H9 (cell line): ENCODE measurements at regions not wholly inside any gene's neighbourhood (a gene's known extent, or its start where the extent isn't known, plus 50 kb on each side); places are given as distances from the start of the nearest gene placed in this dataset.

Experiments
- DNase-seq: peaks from one replicate; pipeline ENCODE4 v3.0.0-alpha.2; 2017
- H2AFZ ChIP-seq: one replicate; pipeline ENCODE4 v1.6.1; 2013; ENCODE audit warnings: mild to moderate bottlenecking, low read length, control low read depth, moderate library complexity
- H2AK5ac ChIP-seq: 2 replicates; pipeline ENCODE4 v1.6.1; 2013; ENCODE audit warnings: low read length, control low read depth, mixed read lengths; ENCODE audit not compliant: insufficient read length
- H2BK120ac ChIP-seq: one replicate; pipeline ENCODE4 v1.6.1; 2013; ENCODE audit warnings: low read depth, mild to moderate bottlenecking, low read length, control low read depth, inconsistent platforms; ENCODE audit not compliant: poor library complexity, severe bottlenecking
- H2BK12ac ChIP-seq: 2 replicates; pipeline ENCODE4 v1.6.1; 2013; ENCODE audit warnings: low read length, control low read depth, mixed read lengths, low read depth; ENCODE audit not compliant: insufficient read length
- H2BK15ac ChIP-seq: 2 replicates; pipeline ENCODE4 v1.6.1; 2013; ENCODE audit warnings: low read depth, low read length, control low read depth
- H2BK20ac ChIP-seq: one replicate; pipeline ENCODE4 v1.6.1; 2013; ENCODE audit warnings: low read depth, mild to moderate bottlenecking, low read length, control low read depth, inconsistent platforms; ENCODE audit not compliant: poor library complexity, severe bottlenecking
- H2BK5ac ChIP-seq: 2 replicates; pipeline ENCODE4 v1.6.1; 2013; ENCODE audit warnings: low read length, control low read depth, mixed read lengths; ENCODE audit not compliant: insufficient read length
- H3K14ac ChIP-seq: 2 replicates; pipeline ENCODE4 v1.6.1; 2013; ENCODE audit warnings: low read length, control low read depth; ENCODE audit not compliant: insufficient read depth
- H3K18ac ChIP-seq: 2 replicates; pipeline ENCODE4 v1.6.1; 2013; ENCODE audit warnings: low read depth, mild to moderate bottlenecking, mixed read lengths, low read length, control low read depth; ENCODE audit not compliant: insufficient read length
- H3K23ac ChIP-seq: 2 replicates; pipeline ENCODE4 v1.6.1; 2013; ENCODE audit warnings: low read length, control low read depth, mixed read lengths, low read depth; ENCODE audit not compliant: insufficient read length
- H3K23me2 ChIP-seq: 2 replicates; pipeline ENCODE4 v1.6.1; 2013; ENCODE audit warnings: low read depth, mild to moderate bottlenecking, mixed read lengths, low read length, control low read depth; ENCODE audit not compliant: insufficient read length, poor library complexity, severe bottlenecking
- H3K27ac ChIP-seq: 2 replicates; pipeline ENCODE4 v1.5.1; 2013; ENCODE audit warnings: low read length, control low read depth, mixed read lengths, low read depth; ENCODE audit not compliant: insufficient read length
- H3K27me3 ChIP-seq: 2 replicates; pipeline ENCODE4 v1.6.1; 2013; ENCODE audit warnings: low read length, control low read depth, inconsistent platforms; ENCODE audit not compliant: insufficient read depth
- H3K4ac ChIP-seq: 2 replicates; pipeline ENCODE4 v1.6.1; 2013; ENCODE audit warnings: low read depth, mild to moderate bottlenecking, control low read depth, inconsistent platforms, low read length, moderate library complexity
- H3K4me1 ChIP-seq: 2 replicates; pipeline ENCODE4 v1.6.1; 2013; ENCODE audit warnings: low read length, control low read depth, inconsistent platforms; ENCODE audit not compliant: insufficient read depth
- H3K4me2 ChIP-seq: 2 replicates; pipeline ENCODE4 v1.6.1; 2013; ENCODE audit warnings: low read length, control low read depth, mixed read lengths; ENCODE audit not compliant: insufficient read length, insufficient read depth
- H3K56ac ChIP-seq: 2 replicates; pipeline ENCODE4 v1.6.1; 2013; ENCODE audit warnings: low read depth, mild to moderate bottlenecking, mixed read lengths, low read length, control low read depth; ENCODE audit not compliant: insufficient read length
- H3K79me1 ChIP-seq: 2 replicates; pipeline ENCODE4 v1.6.1; 2013; ENCODE audit warnings: low read depth, mild to moderate bottlenecking, moderate library complexity, low read length, control low read depth, inconsistent platforms; ENCODE audit not compliant: insufficient read depth, poor library complexity, severe bottlenecking
- H3K79me2 ChIP-seq: 2 replicates; pipeline ENCODE4 v1.6.1; 2013; ENCODE audit warnings: low read length, control low read depth, inconsistent platforms; ENCODE audit not compliant: insufficient read depth
- H3K9ac ChIP-seq: 2 replicates; pipeline ENCODE4 v1.6.1; 2013; ENCODE audit warnings: low read length, control low read depth, mixed read lengths; ENCODE audit not compliant: insufficient read length; ENCODE audit errors: extremely low read depth
- H3K9me3 ChIP-seq: one replicate; pipeline ENCODE4 v1.6.1; 2013; ENCODE audit warnings: low read depth, low read length, inconsistent platforms; ENCODE audit not compliant: control insufficient read depth
- H3T11ph ChIP-seq: one replicate; pipeline ENCODE4 v1.6.1; 2013; ENCODE audit warnings: mild to moderate bottlenecking, low read length, control low read depth, inconsistent platforms
- H4K20me1 ChIP-seq: one replicate; pipeline ENCODE4 v1.6.1; 2013; ENCODE audit not compliant: control insufficient read depth, insufficient read length, insufficient read depth
- H4K5ac ChIP-seq: 2 replicates; pipeline ENCODE4 v1.6.1; 2013; ENCODE audit warnings: low read depth, mild to moderate bottlenecking, mixed read lengths, low read length, control low read depth; ENCODE audit not compliant: insufficient read length
- H4K8ac ChIP-seq: replicated peaks from 2 replicates; pipeline ENCODE4 v1.6.1; 2013; ENCODE audit warnings: low read length, control low read depth, mixed read lengths, low read depth; ENCODE audit not compliant: insufficient read length
- H4K91ac ChIP-seq: 2 replicates; pipeline ENCODE4 v1.6.1; 2013; ENCODE audit warnings: low read depth, mild to moderate bottlenecking, moderate library complexity, mixed read lengths, low read length, control low read depth; ENCODE audit not compliant: insufficient read length
- H3K27ac Mint-ChIP-seq, 3 experiments: 2 replicates in 2 of 3; 3 replicates in 1 of 3; pipeline ENCODE4 v1.8.0; 2020 to 2021; ENCODE audit warnings: mixed read lengths in 3 of 3, mild to moderate bottlenecking in 1 of 3, moderate library complexity in 1 of 3
- H3K27me3 Mint-ChIP-seq: 2 replicates; pipeline ENCODE4 v1.8.0; 2021; ENCODE audit warnings: low read depth, mild to moderate bottlenecking, moderate library complexity, mixed read lengths
- H3K36me3 Mint-ChIP-seq, 3 experiments: 2 replicates in 2 of 3; 3 replicates in 1 of 3; pipeline ENCODE4 v1.8.0; 2020 to 2021; ENCODE audit warnings: low read depth in 3 of 3, mixed read lengths in 3 of 3; ENCODE audit not compliant: insufficient read depth in 1 of 3
- H3K4me1 Mint-ChIP-seq, 2 experiments: 2 replicates each; pipeline ENCODE4 v1.8.0; 2020; ENCODE audit warnings: mixed read lengths in 2 of 2
- H3K4me3 Mint-ChIP-seq, 2 experiments: 2 replicates in 1 of 2; 3 replicates in 1 of 2; pipeline ENCODE4 v1.8.0; 2020 to 2021; ENCODE audit warnings: mild to moderate bottlenecking in 2 of 2, mixed read lengths in 2 of 2, moderate library complexity in 1 of 2
- H3K9me3 Mint-ChIP-seq, 2 experiments: 2 replicates in 1 of 2; 3 replicates in 1 of 2; pipeline ENCODE4 v1.8.0; 2020; ENCODE audit warnings: mild to moderate bottlenecking in 2 of 2, mixed read lengths in 2 of 2, moderate library complexity in 1 of 2
- CTCF ChIP-seq: fragments of 200-600 bp; sonication (generic); conservative IDR thresholded peaks from 3 replicates; pipeline ENCODE4 v1.8.0; 2021; ENCODE audit warnings: antibody characterized with exemption, mild to moderate bottlenecking
- WGBS: extraction: QIAGEN DNeasy Blood & Tissue Kit; methylation state at CpG from one replicate; pipeline ENCODE4 v1.1.7; 2013; ENCODE audit warnings: missing lambda C conversion rate, low lambda C conversion rate, mixed read lengths; ENCODE audit not compliant: insufficient read length; ENCODE audit errors: extremely low coverage; 5-methylcytosine and 5-hydroxymethylcytosine counted together

DNA sequence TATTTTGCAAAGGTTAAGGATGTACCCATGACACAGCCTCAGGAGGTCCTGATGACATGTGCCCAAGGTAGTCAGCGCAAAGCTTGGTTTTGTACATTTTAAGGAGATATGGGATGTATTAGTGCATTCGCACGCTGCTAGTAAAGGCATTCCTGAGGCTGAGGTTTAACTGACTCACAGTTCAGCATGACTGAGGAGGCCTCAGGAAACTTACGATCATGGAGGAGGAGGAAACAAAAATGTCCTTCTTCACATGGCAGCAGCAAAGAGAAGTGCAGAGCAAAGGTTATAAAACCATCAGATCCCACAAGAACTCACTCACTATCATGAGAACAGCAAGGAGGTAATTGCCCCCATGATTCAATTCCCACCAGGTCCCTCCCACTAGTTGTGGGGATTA lies 1017.4 kb downstream of the EFNB2 start:
- H3K23me2 ChIP-seq: no peaks in the 10 kb centered on the region
- no peak overlapping the region for H4K5ac ChIP-seq
- H3K4me1 Mint-ChIP-seq: peaks cover 17 to 19% of the 10 kb centered on the region in 2 experiments
- H2BK120ac ChIP-seq: no peak overlapping the region
- no peak overlapping the region for H3K23ac ChIP-seq
- H3K79me2 ChIP-seq: no peaks in the 10 kb centered on the region
- H3K14ac ChIP-seq: no peak overlapping the region
- H3K4me3 Mint-ChIP-seq: no peak overlapping the region
- no peaks in the 10 kb centered on the region for H3K9me3 ChIP-seq
- no peak overlapping the region for H2BK5ac ChIP-seq
- H3K27ac Mint-ChIP-seq: no peak overlapping the region; a peak in 1 of 7 replicates
- H3K79me1 ChIP-seq: no peaks in the 10 kb centered on the region
- no peaks in the 10 kb centered on the region for H3K27me3 ChIP-seq
- no peak overlapping the region for H3K9ac ChIP-seq
- no peak overlapping the region for H3K18ac ChIP-seq
- no peak overlapping the region for H3K56ac ChIP-seq
- H4K8ac ChIP-seq: no peak overlapping the region
- H3K9me3 Mint-ChIP-seq: peaks cover 3 to 5% of the 10 kb centered on the region in 2 experiments; a peak in 3 of 5 replicates
- H3K4me2 ChIP-seq: no peak overlapping the region
- no CpG with 5 or more reads among the region's 4 CpGs for WGBS
- no peak for TF ChIP-seq CTCF
- no peak overlapping the region for H2BK12ac ChIP-seq
- DNase-seq: no peak
- H3K27me3 Mint-ChIP-seq: no peaks in the 10 kb centered on the region
- no peak overlapping the region for H3K27ac ChIP-seq
- H4K20me1 ChIP-seq: no peaks in the 10 kb centered on the region
- no peak overlapping the region for H2AFZ ChIP-seq
- no peak overlapping the region for H3T11ph ChIP-seq
- no peak overlapping the region for H4K91ac ChIP-seq
- H3K36me3 Mint-ChIP-seq: peaks cover 0 to 6% (median 0%) of the 10 kb centered on the region in 3 experiments; a peak in 3 of 7 replicates
- no peak overlapping the region for H3K4ac ChIP-seq
- no peak overlapping the region for H2BK15ac ChIP-seq
- H2AK5ac ChIP-seq: no peak overlapping the region
- H3K4me1 ChIP-seq: no peaks in the 10 kb centered on the region
- H2BK20ac ChIP-seq: no peak overlapping the region
